ENCODE measurements at regions not wholly inside any gene's neighbourhood (a gene's known extent, or its start where the extent isn't known, plus 50 kb on each side); places are given as distances from the start of the nearest gene placed in this dataset.

DNA sequence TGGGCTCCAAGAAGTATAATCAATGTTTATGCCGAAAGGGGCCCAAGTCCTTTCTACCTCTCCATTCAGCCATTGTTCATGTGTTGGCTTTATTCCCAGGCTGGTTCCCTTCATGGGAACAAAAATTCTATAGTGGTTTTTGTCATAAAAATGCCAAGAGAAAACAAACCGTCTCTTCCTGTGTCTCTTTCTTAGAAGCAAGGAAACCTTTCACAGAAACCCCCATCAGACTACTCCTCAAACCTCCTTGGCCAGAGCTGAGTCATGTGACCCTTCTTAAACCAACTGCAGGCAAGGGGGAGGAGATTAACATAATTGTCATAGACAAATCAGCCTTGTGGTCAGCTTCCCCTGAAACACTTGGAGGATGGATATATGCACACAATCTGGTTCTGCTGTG, 75.1 kb upstream of the TANK start:
- H3K27me3 ChIP-seq (ENCODE audit: insufficient read depth, low read depth, severe bottlenecking), result no peaks in the 10 kb centered on the region
- no peaks in the 10 kb centered on the region for H3K9me3 ChIP-seq (ENCODE audit: severe bottlenecking)
- no peak overlapping the region for H3K4me3 ChIP-seq (ENCODE audit: low read depth, low read length)
- no peak overlapping the region for H3K27ac ChIP-seq
- no peaks in the 10 kb centered on the region for H3K36me3 ChIP-seq
- DNase-seq, result no peak
- TF ChIP-seq, protein P1, sequence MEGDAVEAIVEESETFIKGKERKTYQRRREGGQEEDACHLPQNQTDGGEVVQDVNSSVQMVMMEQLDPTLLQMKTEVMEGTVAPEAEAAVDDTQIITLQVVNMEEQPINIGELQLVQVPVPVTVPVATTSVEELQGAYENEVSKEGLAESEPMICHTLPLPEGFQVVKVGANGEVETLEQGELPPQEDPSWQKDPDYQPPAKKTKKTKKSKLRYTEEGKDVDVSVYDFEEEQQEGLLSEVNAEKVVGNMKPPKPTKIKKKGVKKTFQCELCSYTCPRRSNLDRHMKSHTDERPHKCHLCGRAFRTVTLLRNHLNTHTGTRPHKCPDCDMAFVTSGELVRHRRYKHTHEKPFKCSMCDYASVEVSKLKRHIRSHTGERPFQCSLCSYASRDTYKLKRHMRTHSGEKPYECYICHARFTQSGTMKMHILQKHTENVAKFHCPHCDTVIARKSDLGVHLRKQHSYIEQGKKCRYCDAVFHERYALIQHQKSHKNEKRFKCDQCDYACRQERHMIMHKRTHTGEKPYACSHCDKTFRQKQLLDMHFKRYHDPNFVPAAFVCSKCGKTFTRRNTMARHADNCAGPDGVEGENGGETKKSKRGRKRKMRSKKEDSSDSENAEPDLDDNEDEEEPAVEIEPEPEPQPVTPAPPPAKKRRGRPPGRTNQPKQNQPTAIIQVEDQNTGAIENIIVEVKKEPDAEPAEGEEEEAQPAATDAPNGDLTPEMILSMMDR (IDR thresholded peaks at IDR 0.05; ENCODE audit: low read depth, low read length), result no peak

DNA sequence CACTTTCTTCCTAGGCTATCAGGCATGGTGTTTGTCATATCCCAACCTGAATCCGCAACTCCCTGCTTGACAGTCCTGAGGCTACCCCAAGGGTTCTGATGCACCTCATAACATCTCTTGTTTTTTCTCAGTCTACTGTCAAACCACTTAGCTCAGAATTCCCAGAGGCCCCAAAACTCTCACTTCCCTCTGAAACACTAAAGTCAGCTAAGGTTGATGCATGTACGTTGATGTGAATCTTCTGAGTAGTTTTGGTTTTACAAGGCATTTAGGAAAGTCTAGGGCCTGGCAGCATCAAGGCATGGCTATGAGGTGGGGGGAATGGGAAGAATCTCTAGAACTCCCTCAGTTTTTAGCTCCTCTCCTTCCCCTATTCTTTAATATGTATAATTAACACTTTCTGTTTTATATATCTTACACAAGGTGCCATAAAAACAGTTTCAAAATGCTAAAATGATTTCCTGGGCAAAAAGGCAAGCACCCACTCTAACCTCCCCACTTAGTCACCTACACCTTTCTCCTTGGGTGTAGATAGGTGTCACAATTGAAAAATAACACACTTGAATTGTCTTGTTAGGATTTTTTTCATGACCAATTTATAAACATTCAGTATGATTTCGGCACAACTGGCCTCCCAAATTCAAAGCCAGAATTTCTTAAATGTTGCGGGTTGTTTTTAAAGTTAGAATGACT, 71.4 kb upstream of the TANK start:
- Histone ChIP-seq H3K9me3 (ENCODE audit: severe bottlenecking) (no peaks in the 10 kb centered on the region), H3K27ac (no peak overlapping the region), H3K27me3 (ENCODE audit: insufficient read depth, low read depth, severe bottlenecking) (no peaks in the 10 kb centered on the region), H3K36me3 (no peaks in the 10 kb centered on the region), H3K4me3 (ENCODE audit: low read depth, low read length) (no peak overlapping the region)
- DNase-seq, result no peak
- TF ChIP-seq, protein P1 (IDR thresholded peaks at IDR 0.05; ENCODE audit: low read depth, low read length), result no peak

DNA sequence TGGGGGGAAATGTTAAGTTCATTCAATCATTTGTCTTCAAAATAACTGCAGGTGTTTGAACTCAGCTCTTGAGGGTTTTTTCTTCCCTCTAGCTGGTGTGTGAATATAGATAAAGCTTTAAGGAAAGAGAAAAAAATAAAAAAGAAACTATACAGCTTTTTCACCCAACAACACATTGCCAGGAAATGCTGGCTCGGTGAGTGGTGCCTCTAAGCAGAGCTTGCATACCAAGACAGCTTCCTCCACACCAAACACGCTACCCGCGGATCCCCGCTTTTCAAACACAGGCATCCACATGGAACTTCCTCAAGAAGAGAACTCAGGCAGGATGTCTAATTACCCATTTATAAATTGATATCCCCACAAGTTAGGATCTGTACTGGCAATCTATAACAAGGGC, 69.8 kb upstream of the TANK start:
- DNase-seq, result no peak
- Histone ChIP-seq H3K9me3 (ENCODE audit: severe bottlenecking) (no peaks in the 10 kb centered on the region), H3K4me3 (ENCODE audit: low read depth, low read length) (no peak overlapping the region), H3K27ac (no peak overlapping the region), H3K27me3 (ENCODE audit: insufficient read depth, low read depth, severe bottlenecking) (no peaks in the 10 kb centered on the region), H3K36me3 (no peaks in the 10 kb centered on the region)
- TF ChIP-seq, protein P1 (IDR thresholded peaks at IDR 0.05; ENCODE audit: low read depth, low read length), result no peak

DNA sequence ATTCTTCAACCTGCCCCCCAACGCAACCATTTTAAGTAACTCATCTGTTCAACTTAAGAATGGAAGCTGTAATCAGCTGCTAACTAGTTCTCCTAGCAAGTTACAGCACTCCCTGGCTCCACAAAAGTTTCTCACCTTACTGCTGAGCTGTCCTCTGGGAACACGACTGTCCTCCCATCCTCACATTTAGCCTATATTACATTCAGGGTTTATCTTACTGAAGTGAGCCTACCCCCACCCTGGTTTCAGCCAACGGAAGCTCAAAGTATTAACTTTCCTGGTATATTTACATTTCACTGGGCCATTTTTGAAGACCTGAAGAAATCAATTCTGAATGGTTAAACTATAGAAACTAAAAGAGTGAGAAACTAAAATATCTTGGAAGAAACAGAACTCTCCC, 64.9 kb upstream of the TANK start:
- no peak for DNase-seq
- no peaks in the 10 kb centered on the region for H3K27me3 ChIP-seq (ENCODE audit: insufficient read depth, low read depth, severe bottlenecking)
- no peak overlapping the region for H3K4me3 ChIP-seq (ENCODE audit: low read depth, low read length)
- TF ChIP-seq, protein P1 (IDR thresholded peaks at IDR 0.05; ENCODE audit: low read depth, low read length), result no peak
- H3K27ac ChIP-seq, result no peak overlapping the region
- no peaks in the 10 kb centered on the region for H3K36me3 ChIP-seq
- no peaks in the 10 kb centered on the region for H3K9me3 ChIP-seq (ENCODE audit: severe bottlenecking)

DNA sequence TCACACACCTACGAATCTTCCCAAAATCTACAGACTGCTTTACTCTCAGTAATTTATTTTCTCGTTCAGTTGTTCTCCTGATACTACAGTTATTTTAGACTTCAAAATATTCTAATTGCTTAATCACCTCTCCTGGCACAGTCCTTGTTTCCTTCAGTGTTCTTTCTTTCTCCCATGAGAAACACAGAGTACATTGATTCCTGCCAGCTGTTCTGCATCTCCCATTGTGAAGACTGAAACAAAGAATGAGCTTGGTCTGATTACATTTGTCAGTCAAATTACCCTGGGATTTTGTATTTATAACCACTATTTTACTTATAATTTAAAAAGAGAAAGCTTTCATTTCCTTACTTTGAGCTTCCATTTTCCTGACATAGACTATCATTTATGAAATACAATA, 63.9 kb upstream of the TANK start:
- no peaks in the 10 kb centered on the region for H3K9me3 ChIP-seq (ENCODE audit: severe bottlenecking)
- no peak overlapping the region for H3K4me3 ChIP-seq (ENCODE audit: low read depth, low read length)
- H3K27me3 ChIP-seq (ENCODE audit: insufficient read depth, low read depth, severe bottlenecking), result no peaks in the 10 kb centered on the region
- TF ChIP-seq, protein P1 (IDR thresholded peaks at IDR 0.05; ENCODE audit: low read depth, low read length), result no peak
- no peaks in the 10 kb centered on the region for H3K36me3 ChIP-seq
- no peak for DNase-seq
- H3K27ac ChIP-seq, result no peak overlapping the region

DNA sequence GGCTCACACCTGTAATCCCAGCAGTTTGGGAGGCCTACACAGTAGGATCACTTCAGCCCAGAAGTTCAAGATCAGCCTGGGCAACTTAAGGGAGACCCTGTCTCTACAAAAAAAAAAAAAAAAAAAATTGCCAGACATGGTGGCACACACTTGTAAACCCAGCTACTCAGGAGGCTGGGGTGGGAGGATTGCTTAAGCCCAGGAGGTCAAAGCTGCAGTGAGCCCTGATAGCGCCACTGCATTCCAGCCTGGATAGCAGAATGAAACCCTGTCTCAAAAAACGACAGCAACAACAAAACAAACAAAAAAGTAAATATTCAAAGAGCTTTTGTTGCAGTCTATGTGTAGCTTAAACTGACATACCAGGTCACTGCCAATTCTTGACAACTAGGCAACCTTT, 63.1 kb upstream of the TANK start:
- no peak for DNase-seq
- Histone ChIP-seq H3K4me3 (ENCODE audit: low read depth, low read length) (no peak overlapping the region), H3K27me3 (ENCODE audit: insufficient read depth, low read depth, severe bottlenecking) (no peaks in the 10 kb centered on the region), H3K36me3 (no peaks in the 10 kb centered on the region), H3K27ac (no peak overlapping the region), H3K9me3 (ENCODE audit: severe bottlenecking) (no peaks in the 10 kb centered on the region)
- TF ChIP-seq, protein P1 (IDR thresholded peaks at IDR 0.05; ENCODE audit: low read depth, low read length), result no peak
